GM20431 (cell line): ENCODE measurements at regions not wholly inside any gene's neighbourhood (a gene's known extent, or its start where the extent isn't known, plus 50 kb on each side); places are given as distances from the start of the nearest gene placed in this dataset.
"Not testable (repeated sequence)": the region's sequence is repeated elsewhere in the genome, so short reads cannot be mapped to it uniquely, and the experiment has no call there.

Experiments
- in situ Hi-C: fragments of 300-500 bp; cut with MseI, MboI; formaldehyde crosslinking; loops from one replicate; pipeline ENCODE4 v1.15.0; 2020; ENCODE audit warnings: low sequenced_read_pairs; ENCODE audit not compliant: unreplicated experiment

GRCh38 chr10:21052072-21052708, 155.1 kb upstream of the NEBL start:
- in situ Hi-C loops = no loop called here

GRCh38 chr10:21049482-21049881, 152.4 kb upstream of the NEBL start:
- in situ Hi-C loops = no loop called here

- in situ Hi-C loops = no loop called here
Observed at GRCh38 chr10:21048068-21048467, 151.0 kb upstream of the NEBL start.

- in situ Hi-C loops = no loop called here
Observed at GRCh38 chr10:21047511-21047910, 150.4 kb upstream of the NEBL start.

- in situ Hi-C loops = no loop called here
Observed at GRCh38 chr10:21047096-21047495, 150.0 kb upstream of the NEBL start.

GRCh38 chr10:21043044-21043443, 145.9 kb upstream of the NEBL start:
- in situ Hi-C loops = no loop called here

GRCh38 chr10:21042536-21042935, 145.4 kb upstream of the NEBL start:
- in situ Hi-C loops = no loop called here

GRCh38 chr10:21041763-21042458, 144.8 kb upstream of the NEBL start:
- in situ Hi-C loops = no loop called here

DNA sequence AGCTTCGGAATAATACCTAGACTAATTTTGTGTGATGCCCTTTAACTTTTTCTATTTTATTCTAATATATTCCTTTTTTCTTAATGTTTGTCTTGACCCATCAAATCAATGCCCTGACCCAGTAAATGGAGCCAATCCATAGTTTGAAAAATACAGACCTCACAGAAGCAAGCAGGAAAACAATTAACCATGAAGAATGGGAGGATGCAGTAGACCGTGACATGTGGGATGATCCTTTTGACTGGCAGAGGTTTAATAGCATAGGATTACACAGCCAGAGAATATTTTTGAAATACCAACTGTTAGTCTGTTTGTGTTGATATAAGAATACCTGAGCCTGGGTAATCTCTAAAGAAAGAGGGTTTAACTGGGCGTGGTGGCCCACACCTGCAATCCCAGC, 142.6 kb upstream of the NEBL start:
- in situ Hi-C loops = no loop called here

DNA sequence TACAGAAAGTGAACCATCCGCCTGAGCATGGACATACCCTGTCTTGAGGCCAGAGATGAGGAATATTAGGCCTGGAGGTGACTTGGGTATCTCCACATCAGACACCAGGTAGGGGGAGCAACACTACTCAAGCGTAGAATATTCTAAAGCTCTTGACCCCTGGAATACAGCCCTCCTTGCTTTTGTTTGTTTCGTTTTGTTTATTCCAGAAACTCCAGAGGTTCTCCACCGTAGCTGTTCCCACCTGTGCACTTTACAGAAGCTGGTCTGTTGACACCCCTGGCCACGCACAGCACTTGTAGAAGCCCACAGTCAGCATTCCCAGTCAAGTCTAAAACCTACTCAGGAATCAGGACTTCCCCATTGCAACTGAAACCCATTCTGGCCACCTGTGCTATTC, 139.6 kb upstream of the NEBL start:
- in situ Hi-C loops = no loop called here

GRCh38 chr10:21034770-21035169, 137.7 kb upstream of the NEBL start:
- in situ Hi-C loops = not testable (repeated sequence)

DNA sequence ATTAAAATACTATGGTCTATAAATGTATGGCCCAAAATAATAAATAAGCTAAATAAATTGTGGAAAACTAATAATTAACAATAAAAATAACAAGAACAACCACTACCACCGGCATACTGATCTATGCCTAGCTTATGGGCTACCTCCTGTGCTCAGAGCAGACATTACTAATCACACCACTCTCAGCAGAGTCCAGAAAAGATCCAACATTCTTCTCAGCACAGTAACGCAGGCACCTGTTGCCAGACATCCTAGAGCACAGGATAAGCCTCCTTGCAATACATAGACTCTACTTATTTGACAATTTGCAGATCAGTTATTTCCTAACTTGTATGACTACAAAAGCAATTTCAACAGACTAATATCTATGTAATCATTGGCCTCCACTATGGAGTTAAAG, 137.1 kb upstream of the NEBL start:
- in situ Hi-C loops = no loop called here

DNA sequence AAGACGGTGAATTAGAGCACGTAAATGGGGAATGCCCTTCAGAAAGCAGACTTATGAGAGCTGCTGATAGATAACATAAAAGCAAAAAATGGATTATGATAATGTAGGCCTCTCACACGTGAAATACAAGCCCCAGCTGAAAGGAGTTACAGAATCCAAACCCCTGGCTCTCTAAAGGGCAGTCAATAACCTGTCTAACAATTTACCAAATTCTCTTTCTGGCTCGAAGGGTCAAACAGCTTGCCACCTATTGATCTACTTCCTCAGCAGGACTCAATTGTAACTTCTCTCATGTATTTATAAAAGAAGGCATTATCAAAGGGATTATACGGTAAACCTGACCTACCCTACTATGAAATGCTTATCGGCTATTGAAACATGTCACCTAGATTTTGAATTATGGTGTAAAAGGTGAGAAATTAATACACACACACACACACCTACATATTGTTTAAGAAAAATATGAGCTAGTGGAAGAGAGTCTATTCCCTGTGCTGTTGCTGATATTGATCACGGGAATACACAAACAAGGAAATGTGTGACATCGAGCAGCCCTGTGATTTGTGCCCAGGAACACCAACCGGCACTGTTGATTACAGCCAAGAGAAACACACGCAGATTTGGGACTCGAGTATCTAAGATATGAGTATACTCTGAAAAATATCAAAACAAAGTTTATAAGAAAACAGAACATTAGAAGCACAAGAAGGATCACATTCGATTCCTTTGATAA, 135.6 kb upstream of the NEBL start:
- in situ Hi-C loops = no loop called here

- in situ Hi-C loops = no loop called here
Observed at GRCh38 chr10:21031232-21031795, 134.2 kb upstream of the NEBL start.

DNA sequence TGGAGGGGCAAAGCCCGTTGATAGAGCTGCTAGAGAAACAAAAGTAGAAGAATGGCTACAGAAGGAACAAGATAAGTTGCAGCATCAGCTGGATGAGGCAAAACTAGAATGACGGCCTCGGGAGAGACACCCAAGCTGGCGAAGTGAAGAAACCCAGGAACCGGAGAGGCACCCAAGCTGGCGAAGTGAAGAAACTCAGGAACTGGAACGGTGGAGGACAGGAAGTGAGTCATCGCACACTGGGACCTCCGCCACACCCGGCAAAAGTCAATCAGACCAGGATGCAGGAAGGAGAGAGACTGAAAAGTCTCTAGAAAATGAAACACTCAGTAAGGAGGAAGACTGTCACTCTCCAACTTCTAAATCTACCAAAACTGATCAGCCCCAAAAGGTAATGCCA, 133.0 kb upstream of the NEBL start:
- in situ Hi-C loops = no loop called here

- in situ Hi-C loops = loop anchor here (25.0 kb wide), 1 partner anchor 136 kb away; the partner anchor contains the start of gene NEBL
Observed at GRCh38 chr10:21022821-21023220, 125.7 kb upstream of the NEBL start.

DNA sequence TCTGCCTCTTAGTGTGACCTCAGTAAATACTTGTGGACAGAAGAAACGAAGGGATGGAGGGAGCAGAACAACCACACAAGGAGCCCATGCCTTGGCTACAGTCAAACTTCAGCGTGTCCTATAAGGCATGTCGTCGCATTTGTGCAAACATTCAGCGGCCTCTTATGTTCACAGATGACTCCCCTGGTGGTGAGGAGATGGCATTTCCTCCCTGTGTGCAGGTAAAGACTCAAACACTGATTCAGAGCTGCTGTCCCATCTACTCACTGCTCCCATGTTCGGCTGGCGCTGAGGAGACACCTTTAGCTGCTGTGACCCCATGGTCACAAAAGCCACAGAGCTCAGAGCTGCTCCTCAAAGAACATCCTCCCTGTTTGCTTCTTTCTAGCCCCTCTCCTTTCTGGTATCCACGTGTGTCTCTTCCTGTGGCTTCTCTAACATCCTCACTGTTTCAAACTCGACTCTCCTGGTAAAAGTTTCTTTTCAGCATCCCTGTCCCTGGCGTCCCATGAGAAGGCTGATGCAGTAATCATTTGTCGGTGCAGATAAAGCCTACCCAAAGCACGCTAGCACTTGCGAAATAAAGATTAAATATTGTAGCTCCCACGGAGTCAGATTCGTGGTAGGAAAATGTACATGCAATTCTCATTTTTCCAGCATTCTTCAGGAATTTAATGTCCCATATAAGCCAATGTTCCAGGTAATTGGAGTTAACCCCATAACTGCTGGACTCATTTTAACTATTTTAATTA, 124.9 kb upstream of the NEBL start:
- in situ Hi-C loops = loop anchor here (25.0 kb wide), 1 partner anchor 135 kb away; the partner anchor contains the start of gene NEBL

DNA sequence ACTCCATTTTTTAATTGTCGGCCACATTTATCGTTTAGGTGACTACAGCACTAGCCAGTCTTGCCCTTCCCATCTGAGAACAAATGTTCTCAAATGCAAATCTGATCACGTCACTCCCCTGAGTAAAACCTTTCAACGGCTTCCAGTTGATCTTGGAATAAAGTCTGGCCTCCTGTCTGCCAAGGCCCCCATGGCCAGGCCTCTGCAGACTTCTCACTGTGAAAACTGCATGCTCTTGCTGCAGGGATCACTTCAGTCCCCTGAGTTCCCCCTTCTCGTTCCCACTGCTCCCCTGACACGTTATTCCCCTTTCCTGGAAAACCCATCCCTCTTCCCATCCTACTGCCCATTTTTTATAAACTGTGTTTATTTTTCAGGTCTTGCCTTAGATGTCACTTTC, 124.1 kb upstream of the NEBL start:
- in situ Hi-C loops = loop anchor here (25.0 kb wide), 1 partner anchor 134 kb away; the partner anchor contains the start of gene NEBL

- in situ Hi-C loops = loop anchor here (25.0 kb wide), 1 partner anchor 133 kb away; the partner anchor contains the start of gene NEBL
Observed at GRCh38 chr10:21020545-21020944, 123.4 kb upstream of the NEBL start.

DNA sequence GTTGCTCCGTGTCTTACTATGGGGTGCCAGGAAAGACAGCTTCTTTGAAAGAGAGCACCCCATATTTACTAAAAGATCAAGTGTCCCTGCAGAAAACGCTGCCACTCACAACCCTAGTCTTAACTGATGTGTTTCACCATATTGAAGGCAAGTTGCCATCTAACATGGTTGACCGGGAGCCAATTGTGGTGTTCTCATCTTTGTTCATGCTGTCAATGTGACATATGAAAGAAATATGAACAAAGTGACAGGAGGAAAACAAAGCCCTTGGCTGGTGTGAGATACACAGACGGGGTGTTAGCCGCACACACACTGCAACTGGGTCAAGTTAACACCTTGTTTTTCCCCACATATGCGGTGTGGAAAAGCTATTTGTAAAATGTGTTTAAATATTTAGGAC, 122.3 kb upstream of the NEBL start:
- in situ Hi-C loops = loop anchor here (25.0 kb wide), 1 partner anchor 132 kb away; the partner anchor contains the start of gene NEBL
